ENCODE measurements at regions not wholly inside any gene's neighbourhood (a gene's known extent, or its start where the extent isn't known, plus 50 kb on each side); places are given as distances from the start of the nearest gene placed in this dataset.

DNA sequence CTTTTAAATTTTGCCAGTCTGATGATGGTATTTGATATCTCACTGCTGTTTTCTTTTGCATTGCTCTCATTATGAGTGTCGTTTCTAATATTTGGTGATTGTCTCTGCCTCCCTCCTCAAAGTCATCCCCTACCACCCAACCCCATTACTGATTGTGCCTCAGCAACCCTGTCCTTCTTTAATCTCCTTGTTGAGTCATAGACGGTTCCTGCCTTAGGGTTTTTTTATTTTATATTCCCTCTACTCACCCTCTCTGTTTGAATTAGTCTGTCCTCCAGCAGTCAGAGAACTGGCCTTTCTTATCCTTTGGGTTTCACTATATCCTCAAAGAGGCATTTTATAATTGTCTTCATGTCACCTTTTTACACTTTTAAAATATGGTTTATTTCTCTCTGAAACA, 409.3 kb upstream of the CPEB2 start:
- Histone ChIP-seq H3K27ac (ENCODE audit: control insufficient read depth, insufficient read depth, low read length) (no peak overlapping the region), H3K79me2 (ENCODE audit: control insufficient read depth, insufficient read depth, low read length) (no peaks in the 10 kb centered on the region), H3K9me1 (ENCODE audit: control insufficient read depth, extremely low read depth, insufficient read depth, low read length) (no peaks in the 10 kb centered on the region), H2AFZ (ENCODE audit: control insufficient read depth, low read length) (no peak overlapping the region), H3K4me3 (ENCODE audit: control insufficient read depth in 2 of 3, extremely low read depth in 1 of 3, insufficient read depth in 2 of 3, low read depth in 1 of 3, low read length in 3 of 3) (no peak overlapping the region), H3K27me3 (ENCODE audit: control insufficient read depth, extremely low read depth, insufficient read depth, low read length) (no peaks in the 10 kb centered on the region), H3K9ac (ENCODE audit: control insufficient read depth, extremely low read depth, insufficient read depth, low read length) (no peak overlapping the region), H3K4me1 (ENCODE audit: control insufficient read depth, extremely low read depth, insufficient read depth, low read length) (no peaks in the 10 kb centered on the region), H4K20me1 (ENCODE audit: control insufficient read depth, extremely low read depth, insufficient read depth, low read length) (no peaks in the 10 kb centered on the region), H3K9me3 (ENCODE audit: control insufficient read depth, low read depth, low read length) (no peaks in the 10 kb centered on the region), H3K36me3 (ENCODE audit: control insufficient read depth in 2 of 2, extremely low read depth in 1 of 2, insufficient read depth in 2 of 2, low read length in 2 of 2) (no peaks in the 10 kb centered on the region), H3K4me2 (ENCODE audit: control insufficient read depth, extremely low read depth, insufficient read depth, low read depth, low read length) (no peak overlapping the region)
- DNase-seq (ENCODE audit: low read depth, low spot score): no peak
- dilution Hi-C loops (cut with MboI; ENCODE audit: extremely low pct_ligation_motif_present, low sequenced_read_pairs): no loop called here
- TF ChIP-seq EZH2 (IDR thresholded peaks at IDR 0.05; ENCODE audit: low read length): no peak
- no peak for TF ChIP-seq CTCF (optimal IDR thresholded peaks at IDR 0.05 in 1 of 3, IDR thresholded peaks at IDR 0.05 in 1 of 3, conservative IDR thresholded peaks at IDR 0.05 in 1 of 3; ENCODE audit: extremely low read depth in 1 of 3, insufficient read depth in 2 of 3, low read length in 3 of 3)
- FAIRE-seq: no peak

DNA sequence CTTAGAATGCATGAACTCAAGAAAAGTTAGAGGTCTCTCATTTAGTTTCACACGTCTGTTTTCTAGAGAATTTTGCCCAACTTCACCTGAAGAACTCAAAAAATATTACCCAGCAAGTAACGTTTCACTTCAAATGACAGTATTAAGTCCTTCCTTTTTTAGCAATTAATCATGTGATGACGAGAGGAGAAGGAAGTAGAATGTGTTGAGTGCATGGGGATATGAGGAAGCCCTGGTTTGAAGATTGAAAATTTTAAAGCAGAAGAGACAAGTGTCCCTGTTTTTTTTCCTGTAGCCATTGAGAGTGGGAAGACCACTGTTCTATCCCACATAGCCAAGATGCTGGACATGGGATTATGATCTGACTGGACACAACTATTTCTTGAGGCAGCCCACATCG, 406.3 kb upstream of the CPEB2 start:
- Histone ChIP-seq H3K4me2 (ENCODE audit: control insufficient read depth, extremely low read depth, insufficient read depth, low read depth, low read length) (no peak overlapping the region), H3K36me3 (ENCODE audit: control insufficient read depth in 2 of 2, extremely low read depth in 1 of 2, insufficient read depth in 2 of 2, low read length in 2 of 2) (no peaks in the 10 kb centered on the region), H3K4me3 (ENCODE audit: control insufficient read depth in 2 of 3, extremely low read depth in 1 of 3, insufficient read depth in 2 of 3, low read depth in 1 of 3, low read length in 3 of 3) (no peak overlapping the region), H3K27ac (ENCODE audit: control insufficient read depth, insufficient read depth, low read length) (no peak overlapping the region), H3K9me3 (ENCODE audit: control insufficient read depth, low read depth, low read length) (no peaks in the 10 kb centered on the region), H3K9ac (ENCODE audit: control insufficient read depth, extremely low read depth, insufficient read depth, low read length) (no peak overlapping the region), H2AFZ (ENCODE audit: control insufficient read depth, low read length) (no peak overlapping the region), H3K9me1 (ENCODE audit: control insufficient read depth, extremely low read depth, insufficient read depth, low read length) (no peaks in the 10 kb centered on the region), H3K4me1 (ENCODE audit: control insufficient read depth, extremely low read depth, insufficient read depth, low read length) (no peaks in the 10 kb centered on the region), H4K20me1 (ENCODE audit: control insufficient read depth, extremely low read depth, insufficient read depth, low read length) (no peaks in the 10 kb centered on the region), H3K27me3 (ENCODE audit: control insufficient read depth, extremely low read depth, insufficient read depth, low read length) (no peaks in the 10 kb centered on the region), H3K79me2 (ENCODE audit: control insufficient read depth, insufficient read depth, low read length) (no peaks in the 10 kb centered on the region)
- FAIRE-seq (no peak), DNase-seq (ENCODE audit: low read depth, low spot score) (no peak)
- TF ChIP-seq EZH2 (IDR thresholded peaks at IDR 0.05; ENCODE audit: low read length) (no peak), CTCF (optimal IDR thresholded peaks at IDR 0.05 in 1 of 3, IDR thresholded peaks at IDR 0.05 in 1 of 3, conservative IDR thresholded peaks at IDR 0.05 in 1 of 3; ENCODE audit: extremely low read depth in 1 of 3, insufficient read depth in 2 of 3, low read length in 3 of 3) (no peak)
- dilution Hi-C loops (cut with MboI; ENCODE audit: extremely low pct_ligation_motif_present, low sequenced_read_pairs): no loop called here
